Mesodermal cell (in vitro differentiated cells): ENCODE measurements at regions not wholly inside any gene's neighbourhood (a gene's known extent, or its start where the extent isn't known, plus 50 kb on each side); places are given as distances from the start of the nearest gene placed in this dataset.
"Not testable (repeated sequence)": the region's sequence is repeated elsewhere in the genome, so short reads cannot be mapped to it uniquely, and the experiment has no call there.

Experiments
- H3K27ac ChIP-seq: 2 replicates; pipeline ENCODE4 v1.7.0; 2013; ENCODE audit warnings: mild to moderate bottlenecking, low read depth, low read length, moderate library complexity; ENCODE audit not compliant: severe bottlenecking
- H3K36me3 ChIP-seq: 2 replicates; pipeline ENCODE4 v1.7.1; 2013; ENCODE audit warnings: mild to moderate bottlenecking, low read length, moderate library complexity; ENCODE audit not compliant: control insufficient read depth, insufficient read depth
- H3K4me1 ChIP-seq: one replicate; pipeline ENCODE4 v1.7.1; 2013; ENCODE audit warnings: mild to moderate bottlenecking, low read length; ENCODE audit not compliant: insufficient read depth, control insufficient read depth, poor library complexity, severe bottlenecking
- H3K4me3 ChIP-seq: 2 replicates; pipeline ENCODE4 v1.7.0; 2013; ENCODE audit warnings: low read length, control low read depth, mild to moderate bottlenecking; ENCODE audit not compliant: insufficient read depth, poor library complexity, severe bottlenecking; ENCODE audit errors: extremely low read depth
- H3K9me3 ChIP-seq: 2 replicates; pipeline ENCODE4 v1.7.1; 2013; ENCODE audit warnings: mild to moderate bottlenecking, low read length, moderate library complexity; ENCODE audit not compliant: control insufficient read depth
- WGBS, 2 experiments: methylation state at CpG; one replicate each; pipeline ENCODE4 v1.1.5; 2013; ENCODE audit warnings: missing lambda C conversion rate in 2 of 2; ENCODE audit not compliant: insufficient coverage in 2 of 2; 5-methylcytosine and 5-hydroxymethylcytosine counted together

GRCh38 chr3:94617312-94617711 lies 554.5 kb downstream of the NSUN3 start:
- no peak overlapping the region for H3K27ac ChIP-seq
- H3K4me1 ChIP-seq, result no peaks in the 10 kb centered on the region
- no peaks in the 10 kb centered on the region for H3K36me3 ChIP-seq
- no peak overlapping the region for H3K4me3 ChIP-seq
- WGBS, 2 experiments, result no CpG with 5 or more reads among the region's 2 CpGs
- H3K9me3 ChIP-seq, result no peaks in the 10 kb centered on the region

- Histone ChIP-seq H3K4me1 (no peaks in the 10 kb centered on the region), H3K4me3 (no peak overlapping the region), H3K27ac (no peak overlapping the region), H3K9me3 (no peaks in the 10 kb centered on the region), H3K36me3 (no peaks in the 10 kb centered on the region)
- 100% methylated on average over 3 of the region's 3 CpGs; no CpG with 5 or more reads in 1 of the 2 experiments for WGBS, 2 experiments
Measured at GRCh38 chr3:94619643-94620042, 556.8 kb downstream of the NSUN3 start.

GRCh38 chr3:94626573-94626972 lies 563.7 kb downstream of the NSUN3 start:
- H3K4me1 ChIP-seq, result no peaks in the 10 kb centered on the region
- no peak overlapping the region for H3K4me3 ChIP-seq
- H3K9me3 ChIP-seq, result no peaks in the 10 kb centered on the region
- no peaks in the 10 kb centered on the region for H3K36me3 ChIP-seq
- no peak overlapping the region for H3K27ac ChIP-seq
- 0% methylated on average over 1 of the region's 1 CpG for WGBS, 2 experiments

- Histone ChIP-seq H3K4me1 (no peaks in the 10 kb centered on the region), H3K9me3 (no peaks in the 10 kb centered on the region), H3K27ac (no peak overlapping the region), H3K4me3 (no peak overlapping the region), H3K36me3 (no peaks in the 10 kb centered on the region)
- WGBS, 2 experiments, result 93 to 100% methylated on average over 1 of the region's 1 CpG
Measured at GRCh38 chr3:94627689-94628088, 564.8 kb downstream of the NSUN3 start.

GRCh38 chr3:94643400-94643799 lies 580.5 kb downstream of the NSUN3 start:
- Histone ChIP-seq H3K4me3 (no peak overlapping the region), H3K9me3 (no peaks in the 10 kb centered on the region), H3K36me3 (no peaks in the 10 kb centered on the region), H3K4me1 (no peaks in the 10 kb centered on the region), H3K27ac (no peak overlapping the region)
- 82 to 90% methylated on average over 2 to 3 of the region's 3 CpGs for WGBS, 2 experiments

- Histone ChIP-seq H3K4me1 (no peaks in the 10 kb centered on the region), H3K36me3 (no peaks in the 10 kb centered on the region), H3K27ac (no peak overlapping the region), H3K4me3 (no peak overlapping the region), H3K9me3 (no peaks in the 10 kb centered on the region)
- WGBS, 2 experiments, result 100% methylated on average over 2 of the region's 3 CpGs; no CpG with 5 or more reads in 1 of the 2 experiments
Measured at GRCh38 chr3:94645790-94646189, 582.9 kb downstream of the NSUN3 start.

GRCh38 chr3:94647131-94647530 lies 584.3 kb downstream of the NSUN3 start:
- Histone ChIP-seq H3K4me3 (no peak overlapping the region), H3K36me3 (no peaks in the 10 kb centered on the region), H3K27ac (no peak overlapping the region), H3K4me1 (no peaks in the 10 kb centered on the region), H3K9me3 (no peaks in the 10 kb centered on the region)
- 81 to 86% methylated on average over 1 to 2 of the region's 3 CpGs for WGBS, 2 experiments

- not testable (repeated sequence) for H3K4me3 ChIP-seq, H3K4me1 ChIP-seq, H3K9me3 ChIP-seq, H3K27ac ChIP-seq, H3K36me3 ChIP-seq
- 86 to 97% methylated on average over 5 of the region's 8 CpGs for WGBS, 2 experiments
Measured at GRCh38 chr3:94648270-94649180, 585.7 kb downstream of the NSUN3 start.

GRCh38 chr3:94654096-94654495 lies 591.2 kb downstream of the NSUN3 start:
- 83 to 100% methylated on average over 1 of the region's 2 CpGs for WGBS, 2 experiments
- H3K4me1 ChIP-seq, result no peaks in the 10 kb centered on the region
- H3K36me3 ChIP-seq, result no peaks in the 10 kb centered on the region
- H3K9me3 ChIP-seq, result no peaks in the 10 kb centered on the region
- H3K27ac ChIP-seq, result no peak overlapping the region
- H3K4me3 ChIP-seq, result no peak overlapping the region

GRCh38 chr3:94665922-94666321 lies 603.1 kb downstream of the NSUN3 start:
- H3K27ac ChIP-seq, result no peak overlapping the region
- no peaks in the 10 kb centered on the region for H3K4me1 ChIP-seq
- no peaks in the 10 kb centered on the region for H3K36me3 ChIP-seq
- H3K4me3 ChIP-seq, result no peak overlapping the region
- H3K9me3 ChIP-seq, result no peaks in the 10 kb centered on the region

- Histone ChIP-seq H3K36me3 (no peaks in the 10 kb centered on the region), H3K27ac (no peak overlapping the region), H3K4me1 (no peaks in the 10 kb centered on the region), H3K9me3 (no peaks in the 10 kb centered on the region), H3K4me3 (no peak overlapping the region)
Measured at GRCh38 chr3:94671078-94671477, 608.2 kb downstream of the NSUN3 start.
